HEK293 (cell line): ENCODE measurements at regions not wholly inside any gene's neighbourhood (a gene's known extent, or its start where the extent isn't known, plus 50 kb on each side); places are given as distances from the start of the nearest gene placed in this dataset.

Experiments used
- ZFP41 ChIP-seq: fragments of 450-650 bp; formaldehyde crosslinking; IDR thresholded peaks from 2 replicates; pipeline ENCODE4 v1.5.1; 2016; ENCODE audit warnings: missing biosample characterization, missing genetic modification characterization, borderline replicate concordance
- ZNF121 ChIP-seq: fragments of 450-650 bp; formaldehyde crosslinking; IDR thresholded peaks from 2 replicates; pipeline ENCODE4 v1.5.1; 2016; ENCODE audit warnings: missing biosample characterization, missing genetic modification characterization
- ZNF501 ChIP-seq: fragments of 450-650 bp; formaldehyde crosslinking; IDR thresholded peaks from 2 replicates; pipeline ENCODE4 v1.5.1; 2016; ENCODE audit warnings: missing biosample characterization, missing genetic modification characterization
- ZNF768 ChIP-seq: fragments of 450-650 bp; formaldehyde crosslinking; IDR thresholded peaks from 2 replicates; pipeline ENCODE4 v1.5.1; 2018; ENCODE audit warnings: missing biosample characterization, mild to moderate bottlenecking, missing genetic modification characterization
- ZNF843 ChIP-seq: fragments of 450-650 bp; formaldehyde crosslinking; IDR thresholded peaks from 2 replicates; pipeline ENCODE4 v1.5.1; 2016; ENCODE audit warnings: missing biosample characterization, missing genetic modification characterization
- ZSCAN30 ChIP-seq: fragments of 450-650 bp; IDR thresholded peaks from 2 replicates; pipeline ENCODE4 v1.5.1; 2018; ENCODE audit warnings: missing biosample characterization, mild to moderate bottlenecking, missing genetic modification characterization, moderate library complexity
- TF ChIP-seq, protein P1 (sequence below): fragments of 450-650 bp; formaldehyde crosslinking; IDR thresholded peaks from 2 replicates; pipeline ENCODE4 v1.5.1; 2016; ENCODE audit warnings: missing biosample characterization, missing genetic modification characterization
- TF ChIP-seq, protein P2 (sequence below): fragments of 450-650 bp; formaldehyde crosslinking; IDR thresholded peaks from 2 replicates; pipeline ENCODE4 v1.5.1; 2016; ENCODE audit warnings: missing biosample characterization, missing genetic modification characterization, borderline replicate concordance

DNA sequence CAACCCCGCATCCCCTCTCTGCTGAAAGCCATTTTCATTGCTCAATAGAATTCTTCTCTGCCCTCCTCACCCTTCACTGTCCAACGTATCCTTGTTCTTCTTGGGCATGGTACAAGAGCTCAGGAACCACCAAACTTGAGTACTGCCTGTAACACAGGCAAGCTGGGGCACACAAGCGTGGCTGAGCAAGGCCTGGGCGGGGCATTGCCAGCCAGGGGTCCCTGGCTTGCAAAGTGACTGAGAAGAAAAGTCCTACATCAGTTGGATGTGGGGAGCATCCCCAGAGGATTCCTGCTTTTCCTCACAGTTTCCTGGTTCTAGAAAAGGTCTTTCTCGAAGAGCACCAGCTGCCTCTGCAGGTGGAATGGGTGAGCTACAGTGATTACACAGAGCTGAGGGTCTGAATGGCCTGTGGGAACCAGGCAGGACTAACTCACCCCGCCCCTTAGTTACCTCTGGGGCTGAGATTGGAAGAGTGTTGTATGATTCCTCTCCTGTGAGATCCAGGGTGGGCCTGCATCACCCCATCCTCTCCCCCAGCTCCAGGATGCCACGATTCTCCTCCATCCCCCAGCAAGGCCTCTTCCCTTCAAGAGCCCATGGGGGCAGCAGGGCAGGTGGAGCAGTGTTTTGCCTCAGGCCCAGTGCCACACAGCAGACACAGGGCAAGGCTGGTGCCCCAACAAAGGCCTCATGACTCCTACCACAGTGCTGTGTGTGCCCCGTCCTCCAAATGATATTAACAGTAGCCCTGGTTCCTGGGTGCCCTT is 121.9 kb downstream of the MATN1 start:
- TF ChIP-seq ZNF121 (tag by site-specific recombination) (no peak), ZNF843 (tag by site-specific recombination) (no peak), ZSCAN30 (tag by site-specific recombination) (no peak), ZNF501 (tag by site-specific recombination) (no peak), ZNF768 (tag by site-specific recombination) (no peak), ZFP41 (tag by site-specific recombination) (no peak)
- TF ChIP-seq, protein P1, sequence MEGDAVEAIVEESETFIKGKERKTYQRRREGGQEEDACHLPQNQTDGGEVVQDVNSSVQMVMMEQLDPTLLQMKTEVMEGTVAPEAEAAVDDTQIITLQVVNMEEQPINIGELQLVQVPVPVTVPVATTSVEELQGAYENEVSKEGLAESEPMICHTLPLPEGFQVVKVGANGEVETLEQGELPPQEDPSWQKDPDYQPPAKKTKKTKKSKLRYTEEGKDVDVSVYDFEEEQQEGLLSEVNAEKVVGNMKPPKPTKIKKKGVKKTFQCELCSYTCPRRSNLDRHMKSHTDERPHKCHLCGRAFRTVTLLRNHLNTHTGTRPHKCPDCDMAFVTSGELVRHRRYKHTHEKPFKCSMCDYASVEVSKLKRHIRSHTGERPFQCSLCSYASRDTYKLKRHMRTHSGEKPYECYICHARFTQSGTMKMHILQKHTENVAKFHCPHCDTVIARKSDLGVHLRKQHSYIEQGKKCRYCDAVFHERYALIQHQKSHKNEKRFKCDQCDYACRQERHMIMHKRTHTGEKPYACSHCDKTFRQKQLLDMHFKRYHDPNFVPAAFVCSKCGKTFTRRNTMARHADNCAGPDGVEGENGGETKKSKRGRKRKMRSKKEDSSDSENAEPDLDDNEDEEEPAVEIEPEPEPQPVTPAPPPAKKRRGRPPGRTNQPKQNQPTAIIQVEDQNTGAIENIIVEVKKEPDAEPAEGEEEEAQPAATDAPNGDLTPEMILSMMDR = no peak
- TF ChIP-seq, protein P2, sequence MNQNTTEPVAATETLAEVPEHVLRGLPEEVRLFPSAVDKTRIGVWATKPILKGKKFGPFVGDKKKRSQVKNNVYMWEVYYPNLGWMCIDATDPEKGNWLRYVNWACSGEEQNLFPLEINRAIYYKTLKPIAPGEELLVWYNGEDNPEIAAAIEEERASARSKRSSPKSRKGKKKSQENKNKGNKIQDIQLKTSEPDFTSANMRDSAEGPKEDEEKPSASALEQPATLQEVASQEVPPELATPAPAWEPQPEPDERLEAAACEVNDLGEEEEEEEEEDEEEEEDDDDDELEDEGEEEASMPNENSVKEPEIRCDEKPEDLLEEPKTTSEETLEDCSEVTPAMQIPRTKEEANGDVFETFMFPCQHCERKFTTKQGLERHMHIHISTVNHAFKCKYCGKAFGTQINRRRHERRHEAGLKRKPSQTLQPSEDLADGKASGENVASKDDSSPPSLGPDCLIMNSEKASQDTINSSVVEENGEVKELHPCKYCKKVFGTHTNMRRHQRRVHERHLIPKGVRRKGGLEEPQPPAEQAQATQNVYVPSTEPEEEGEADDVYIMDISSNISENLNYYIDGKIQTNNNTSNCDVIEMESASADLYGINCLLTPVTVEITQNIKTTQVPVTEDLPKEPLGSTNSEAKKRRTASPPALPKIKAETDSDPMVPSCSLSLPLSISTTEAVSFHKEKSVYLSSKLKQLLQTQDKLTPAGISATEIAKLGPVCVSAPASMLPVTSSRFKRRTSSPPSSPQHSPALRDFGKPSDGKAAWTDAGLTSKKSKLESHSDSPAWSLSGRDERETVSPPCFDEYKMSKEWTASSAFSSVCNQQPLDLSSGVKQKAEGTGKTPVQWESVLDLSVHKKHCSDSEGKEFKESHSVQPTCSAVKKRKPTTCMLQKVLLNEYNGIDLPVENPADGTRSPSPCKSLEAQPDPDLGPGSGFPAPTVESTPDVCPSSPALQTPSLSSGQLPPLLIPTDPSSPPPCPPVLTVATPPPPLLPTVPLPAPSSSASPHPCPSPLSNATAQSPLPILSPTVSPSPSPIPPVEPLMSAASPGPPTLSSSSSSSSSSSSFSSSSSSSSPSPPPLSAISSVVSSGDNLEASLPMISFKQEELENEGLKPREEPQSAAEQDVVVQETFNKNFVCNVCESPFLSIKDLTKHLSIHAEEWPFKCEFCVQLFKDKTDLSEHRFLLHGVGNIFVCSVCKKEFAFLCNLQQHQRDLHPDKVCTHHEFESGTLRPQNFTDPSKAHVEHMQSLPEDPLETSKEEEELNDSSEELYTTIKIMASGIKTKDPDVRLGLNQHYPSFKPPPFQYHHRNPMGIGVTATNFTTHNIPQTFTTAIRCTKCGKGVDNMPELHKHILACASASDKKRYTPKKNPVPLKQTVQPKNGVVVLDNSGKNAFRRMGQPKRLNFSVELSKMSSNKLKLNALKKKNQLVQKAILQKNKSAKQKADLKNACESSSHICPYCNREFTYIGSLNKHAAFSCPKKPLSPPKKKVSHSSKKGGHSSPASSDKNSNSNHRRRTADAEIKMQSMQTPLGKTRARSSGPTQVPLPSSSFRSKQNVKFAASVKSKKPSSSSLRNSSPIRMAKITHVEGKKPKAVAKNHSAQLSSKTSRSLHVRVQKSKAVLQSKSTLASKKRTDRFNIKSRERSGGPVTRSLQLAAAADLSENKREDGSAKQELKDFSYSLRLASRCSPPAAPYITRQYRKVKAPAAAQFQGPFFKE (tag by site-specific recombination) = no peak
